ENCODE measurements at regions not wholly inside any gene's neighbourhood (a gene's known extent, or its start where the extent isn't known, plus 50 kb on each side); places are given as distances from the start of the nearest gene placed in this dataset.

DNA sequence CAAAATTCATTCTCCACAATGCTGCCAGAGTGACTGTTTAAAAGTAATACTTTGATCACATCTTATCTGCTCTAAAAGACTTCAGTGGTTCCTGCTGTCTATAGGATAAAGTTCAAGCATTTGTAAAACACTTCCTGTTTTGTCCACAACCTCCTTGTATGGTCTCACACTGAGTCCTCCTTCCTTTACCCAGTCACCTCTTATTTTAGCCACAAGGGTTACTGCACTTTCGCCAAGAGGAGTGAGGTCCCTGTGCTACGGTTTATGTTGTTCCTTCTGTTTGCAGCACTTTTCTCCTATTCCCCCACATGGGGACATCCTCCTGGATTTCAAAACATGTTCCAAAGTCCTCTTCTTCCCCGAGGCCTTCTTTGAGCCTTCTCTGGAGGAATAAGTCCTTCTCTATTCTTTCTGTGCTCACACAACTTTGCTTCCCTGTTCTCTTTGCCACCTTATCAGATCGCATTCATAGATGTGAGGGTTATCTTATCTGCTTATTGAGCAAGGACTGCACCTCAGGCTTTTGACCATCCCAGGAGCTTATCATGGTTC, 112.2 kb upstream of the NABP1 start:
- Histone ChIP-seq H4K20me1 (ENCODE audit: insufficient read depth, low read length) (no peaks in the 10 kb centered on the region), H2AFZ (ENCODE audit: low read depth, low read length) (peak overlapping the region; percentile 85), H3K79me2 (ENCODE audit: low read length) (no peaks in the 10 kb centered on the region), H3K9me3 (ENCODE audit: insufficient read depth, low read length) (no peaks in the 10 kb centered on the region), H3K4me1 (ENCODE audit: low read length) (peaks cover 43% of the 10 kb centered on the region), H3K27ac (ENCODE audit: low read length) (0 out of 2 replicates have a peak overlapping the region, but pooled peaks have one; percentile 9), H3K4me3 (ENCODE audit: low read length) (peak overlapping the region; percentile 32), H3K27me3 (ENCODE audit: low read depth, low read length) (peaks cover 9% of the 10 kb centered on the region; the same call in 1 of the 2 replicates), H3K36me3 (replicated peaks; ENCODE audit: low read depth, low read length) (no peaks in the 10 kb centered on the region), H3K4me2 (ENCODE audit: low read length) (peak overlapping the region; percentile 77), H3K9ac (ENCODE audit: low read length) (peak overlapping the region; percentile 41; the same call in 1 of the 2 replicates)
- TF ChIP-seq, protein P1, sequence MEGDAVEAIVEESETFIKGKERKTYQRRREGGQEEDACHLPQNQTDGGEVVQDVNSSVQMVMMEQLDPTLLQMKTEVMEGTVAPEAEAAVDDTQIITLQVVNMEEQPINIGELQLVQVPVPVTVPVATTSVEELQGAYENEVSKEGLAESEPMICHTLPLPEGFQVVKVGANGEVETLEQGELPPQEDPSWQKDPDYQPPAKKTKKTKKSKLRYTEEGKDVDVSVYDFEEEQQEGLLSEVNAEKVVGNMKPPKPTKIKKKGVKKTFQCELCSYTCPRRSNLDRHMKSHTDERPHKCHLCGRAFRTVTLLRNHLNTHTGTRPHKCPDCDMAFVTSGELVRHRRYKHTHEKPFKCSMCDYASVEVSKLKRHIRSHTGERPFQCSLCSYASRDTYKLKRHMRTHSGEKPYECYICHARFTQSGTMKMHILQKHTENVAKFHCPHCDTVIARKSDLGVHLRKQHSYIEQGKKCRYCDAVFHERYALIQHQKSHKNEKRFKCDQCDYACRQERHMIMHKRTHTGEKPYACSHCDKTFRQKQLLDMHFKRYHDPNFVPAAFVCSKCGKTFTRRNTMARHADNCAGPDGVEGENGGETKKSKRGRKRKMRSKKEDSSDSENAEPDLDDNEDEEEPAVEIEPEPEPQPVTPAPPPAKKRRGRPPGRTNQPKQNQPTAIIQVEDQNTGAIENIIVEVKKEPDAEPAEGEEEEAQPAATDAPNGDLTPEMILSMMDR (IDR thresholded peaks at IDR 0.05; ENCODE audit: low read depth, low read length), result no peak
- no peak for TF ChIP-seq EZH2phosphoT487 (IDR thresholded peaks at IDR 0.05; ENCODE audit: low read depth)

DNA sequence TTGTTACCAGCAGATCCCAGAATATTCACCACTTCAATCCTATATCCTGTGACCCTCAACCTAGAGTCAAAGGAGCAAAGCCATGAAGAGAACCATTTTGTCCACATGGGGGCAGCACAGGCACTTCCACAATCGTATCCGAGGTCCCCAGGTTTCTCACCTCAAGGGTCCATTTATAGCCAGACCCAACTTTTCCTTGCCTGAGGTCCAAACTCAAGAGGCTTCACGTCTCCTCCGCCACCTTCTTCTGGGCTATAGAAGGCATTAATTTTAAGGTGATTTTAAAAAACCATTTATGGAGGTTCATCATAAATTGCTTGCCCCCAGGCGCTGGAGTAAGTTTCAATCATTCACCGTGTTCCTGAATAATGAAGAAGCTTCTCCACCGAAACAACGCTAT, 111.6 kb upstream of the NABP1 start:
- Histone ChIP-seq H3K79me2 (ENCODE audit: low read length) (no peaks in the 10 kb centered on the region), H3K27ac (ENCODE audit: low read length) (peak overlapping the region; percentile 7; the same call in 1 of the 2 replicates)

DNA sequence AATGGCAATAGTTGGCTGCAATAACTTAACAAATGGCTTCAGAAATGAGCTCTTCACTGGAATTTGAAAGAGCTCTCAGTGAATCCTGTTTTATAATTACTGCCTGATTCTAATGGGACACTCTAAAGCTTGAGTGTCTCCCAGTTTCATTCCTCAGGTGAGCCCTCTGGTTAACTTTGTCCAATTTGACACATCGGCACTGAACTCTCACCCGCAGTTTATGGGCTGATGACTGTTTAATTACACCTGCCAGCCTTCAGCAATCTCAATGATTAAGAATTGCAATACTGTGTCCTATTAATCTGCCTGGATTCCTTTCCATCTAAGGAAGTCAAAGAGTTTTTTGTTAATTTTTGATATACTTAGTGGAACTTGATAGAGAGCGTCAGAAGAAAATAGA, 110.7 kb upstream of the NABP1 start:
- H4K20me1 ChIP-seq (ENCODE audit: insufficient read depth, low read length), result no peaks in the 10 kb centered on the region
- H3K9me3 ChIP-seq (ENCODE audit: insufficient read depth, low read length), result no peaks in the 10 kb centered on the region
- peak overlapping the region; percentile 53; the same call in 1 of the 2 replicates for H3K9ac ChIP-seq (ENCODE audit: low read length)
- H2AFZ ChIP-seq (ENCODE audit: low read depth, low read length), result 0 out of 2 replicates have a peak overlapping the region, but pooled peaks have one; percentile 73
- peaks cover 9% of the 10 kb centered on the region; the same call in 1 of the 2 replicates for H3K27me3 ChIP-seq (ENCODE audit: low read depth, low read length)
- H3K4me1 ChIP-seq (ENCODE audit: low read length), result peaks cover 58% of the 10 kb centered on the region
- no peak overlapping the region for H3K4me3 ChIP-seq (ENCODE audit: low read length)
- no peaks in the 10 kb centered on the region for H3K36me3 ChIP-seq (replicated peaks; ENCODE audit: low read depth, low read length)
- H3K4me2 ChIP-seq (ENCODE audit: low read length), result peak overlapping the region; percentile 77
- peak overlapping the region; percentile 7; the same call in 1 of the 2 replicates for H3K27ac ChIP-seq (ENCODE audit: low read length)
- no peak for TF ChIP-seq EZH2phosphoT487 (IDR thresholded peaks at IDR 0.05; ENCODE audit: low read depth)
- TF ChIP-seq, protein P1 (IDR thresholded peaks at IDR 0.05; ENCODE audit: low read depth, low read length), result no peak
- H3K79me2 ChIP-seq (ENCODE audit: low read length), result peaks cover 2% of the 10 kb centered on the region; the same call in 1 of the 2 replicates

More for the DNA sequence above, 111.6 kb upstream of the NABP1 start:
- H3K36me3 ChIP-seq (replicated peaks; ENCODE audit: low read depth, low read length), result no peaks in the 10 kb centered on the region
- peak overlapping the region; percentile 53 for H3K9ac ChIP-seq (ENCODE audit: low read length)
- H3K4me1 ChIP-seq (ENCODE audit: low read length), result peaks cover 49% of the 10 kb centered on the region
- H3K9me3 ChIP-seq (ENCODE audit: insufficient read depth, low read length), result no peaks in the 10 kb centered on the region
- no peak for TF ChIP-seq EZH2phosphoT487 (IDR thresholded peaks at IDR 0.05; ENCODE audit: low read depth)
- TF ChIP-seq, protein P1 (IDR thresholded peaks at IDR 0.05; ENCODE audit: low read depth, low read length), result peak; percentile 87
- peak overlapping the region; percentile 77 for H3K4me2 ChIP-seq (ENCODE audit: low read length)
- H3K27me3 ChIP-seq (ENCODE audit: low read depth, low read length), result peaks cover 9% of the 10 kb centered on the region; the same call in 1 of the 2 replicates
- peak overlapping the region; percentile 85 for H2AFZ ChIP-seq (ENCODE audit: low read depth, low read length)
- peak overlapping the region; percentile 63 for H3K4me3 ChIP-seq (ENCODE audit: low read length)
- no peaks in the 10 kb centered on the region for H4K20me1 ChIP-seq (ENCODE audit: insufficient read depth, low read length)

DNA sequence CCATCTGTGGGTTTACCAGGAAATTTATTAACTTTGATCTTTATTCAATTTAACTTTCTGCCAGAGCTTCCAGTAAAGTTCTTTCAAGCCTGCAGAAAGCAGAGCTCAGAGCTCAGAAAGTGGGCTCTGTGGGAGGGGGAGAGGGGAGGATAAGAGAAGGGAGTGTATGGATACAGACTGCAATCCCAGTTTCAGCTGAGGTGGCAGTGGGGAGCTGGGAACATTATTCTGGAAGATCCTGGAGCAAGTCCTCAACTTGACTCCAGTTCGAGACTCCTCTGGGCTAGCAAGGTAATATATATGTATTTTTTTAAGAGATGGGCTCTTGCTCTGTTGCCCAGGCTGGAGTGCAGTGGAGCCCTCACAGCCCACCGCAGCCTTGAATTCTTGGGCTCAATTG, 108.9 kb upstream of the NABP1 start:
- no peak overlapping the region for H3K4me2 ChIP-seq (ENCODE audit: low read length)
- TF ChIP-seq, protein P1 (IDR thresholded peaks at IDR 0.05; ENCODE audit: low read depth, low read length), result no peak
- no peak for TF ChIP-seq EZH2phosphoT487 (IDR thresholded peaks at IDR 0.05; ENCODE audit: low read depth)
- H3K27ac ChIP-seq (ENCODE audit: low read length), result no peak overlapping the region
- H3K4me1 ChIP-seq (ENCODE audit: low read length), result peaks cover 76% of the 10 kb centered on the region
- H4K20me1 ChIP-seq (ENCODE audit: insufficient read depth, low read length), result no peaks in the 10 kb centered on the region
- no peak overlapping the region for H2AFZ ChIP-seq (ENCODE audit: low read depth, low read length)
- no peaks in the 10 kb centered on the region for H3K36me3 ChIP-seq (replicated peaks; ENCODE audit: low read depth, low read length)
- no peak overlapping the region for H3K4me3 ChIP-seq (ENCODE audit: low read length)
- H3K27me3 ChIP-seq (ENCODE audit: low read depth, low read length), result 0 out of 2 replicates have a peak, but pooled peaks cover 5% of the 10 kb centered on the region
- H3K79me2 ChIP-seq (ENCODE audit: low read length), result peaks cover 7% of the 10 kb centered on the region
- no peak overlapping the region for H3K9ac ChIP-seq (ENCODE audit: low read length)
- no peaks in the 10 kb centered on the region for H3K9me3 ChIP-seq (ENCODE audit: insufficient read depth, low read length)

Measured in OCI-LY3 (cell line).